ENCODE measurements at regions not wholly inside any gene's neighbourhood (a gene's known extent, or its start where the extent isn't known, plus 50 kb on each side); places are given as distances from the start of the nearest gene placed in this dataset.

DNA sequence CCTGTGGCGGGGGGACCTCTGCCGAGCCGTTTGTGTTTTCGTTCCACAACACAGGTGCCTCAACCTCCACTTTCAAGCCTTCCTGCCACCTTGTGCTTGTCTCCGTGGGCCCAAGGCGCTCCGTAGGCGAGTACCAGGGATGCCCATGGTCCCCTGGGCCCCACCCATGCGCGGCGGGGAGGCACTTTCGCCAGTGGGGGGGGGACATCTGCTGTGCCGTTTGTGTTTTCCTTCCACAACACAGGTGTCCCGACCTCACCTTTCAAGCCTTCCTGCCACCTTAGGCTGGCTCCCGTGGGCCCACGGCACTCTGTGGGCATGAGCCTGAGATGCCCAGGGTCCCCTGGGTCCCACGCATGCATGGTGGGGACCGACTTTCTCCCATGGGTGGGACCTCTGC is 335.9 kb downstream of the ALG10 start:
- H3K9me3 Mint-ChIP-seq (ENCODE audit: low read depth): no peaks in the 10 kb centered on the region
- H3K36me3 Mint-ChIP-seq (ENCODE audit: low read depth): no peaks in the 10 kb centered on the region
- no peak overlapping the region for H3K4me3 Mint-ChIP-seq
- CTCF ChIA-PET: no interaction called here
- POLR2A ChIA-PET: no interaction called here
- no peaks in the 10 kb centered on the region for H3K27me3 Mint-ChIP-seq
- H3K4me1 Mint-ChIP-seq: no peaks in the 10 kb centered on the region
- no peak for ATAC-seq
- no peak overlapping the region for H3K27ac Mint-ChIP-seq
- DNase-seq: no peak
- intact Hi-C loops (cut with DNase I, micrococcal nuclease): no loop called here

DNA sequence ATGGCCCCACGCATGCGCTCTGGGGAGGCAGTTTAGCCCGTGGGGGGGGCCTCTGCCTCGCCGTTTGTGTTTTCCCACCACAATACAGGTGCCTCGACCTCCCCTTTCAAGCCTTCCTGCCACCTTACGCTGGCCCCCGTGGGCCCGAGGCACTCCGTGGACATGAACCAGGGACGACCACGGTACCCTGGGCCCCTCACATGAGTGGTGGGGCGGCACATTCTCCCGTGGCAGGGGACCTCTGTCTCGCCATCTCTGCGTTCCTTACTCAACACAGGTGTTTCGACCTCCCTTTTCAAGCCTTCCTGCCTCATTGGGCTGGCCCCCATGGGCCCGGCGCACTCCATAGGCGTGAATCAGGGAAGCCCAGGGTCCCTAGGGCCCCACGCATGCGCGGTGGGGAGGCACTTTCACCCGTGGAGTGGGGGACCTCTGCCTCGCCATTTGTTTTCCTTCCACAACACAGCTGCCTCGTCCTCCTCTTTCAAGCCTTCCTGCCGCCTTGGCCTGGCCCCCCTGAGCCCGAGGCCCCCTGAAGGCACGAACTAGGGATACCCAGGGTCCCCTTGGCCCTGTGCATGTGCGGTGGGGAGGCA is 339.5 kb downstream of the ALG10 start:
- no peaks in the 10 kb centered on the region for H3K4me1 Mint-ChIP-seq
- H3K4me3 Mint-ChIP-seq: no peak overlapping the region
- H3K27me3 Mint-ChIP-seq: no peaks in the 10 kb centered on the region
- H3K9me3 Mint-ChIP-seq (ENCODE audit: low read depth): peaks cover 10% of the 10 kb centered on the region
- DNase-seq (no peak), ATAC-seq (no peak)
- no peaks in the 10 kb centered on the region for H3K36me3 Mint-ChIP-seq (ENCODE audit: low read depth)
- POLR2A ChIA-PET: no interaction called here
- CTCF ChIA-PET: no interaction called here
- H3K27ac Mint-ChIP-seq: no peak overlapping the region
- intact Hi-C loops (cut with DNase I, micrococcal nuclease): no loop called here

DNA sequence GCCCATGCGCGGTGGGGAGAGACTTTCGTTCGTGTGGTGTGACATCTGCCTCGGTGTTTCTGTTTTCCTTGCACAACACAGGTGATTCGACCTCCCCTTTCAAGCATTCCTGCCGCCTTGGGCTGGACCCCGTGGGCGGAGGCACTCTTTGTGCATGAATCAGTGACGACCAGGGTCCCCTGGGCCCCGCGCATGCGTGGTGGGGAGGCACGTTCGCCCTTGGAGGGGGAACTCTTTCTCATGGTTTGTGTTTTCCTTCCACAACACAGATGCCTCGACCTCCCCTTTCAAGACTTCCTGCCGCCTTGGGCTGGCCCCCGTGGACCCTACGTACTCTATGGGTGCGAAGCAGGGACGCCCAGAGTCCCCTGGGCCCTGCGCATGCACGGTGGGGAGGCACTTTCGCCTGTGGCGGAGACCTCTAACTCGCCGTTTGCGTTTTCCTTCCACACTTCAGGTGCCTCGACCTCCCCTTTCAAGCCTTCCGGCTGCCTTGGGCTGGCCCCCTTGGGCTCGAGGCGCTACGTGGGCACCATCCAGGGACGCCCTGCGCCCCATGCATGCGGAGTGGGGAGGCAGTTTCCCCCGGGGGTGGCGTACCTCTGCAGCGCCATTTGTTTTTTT is 340.9 kb downstream of the ALG10 start:
- no peak overlapping the region for H3K4me3 Mint-ChIP-seq
- intact Hi-C loops (cut with DNase I, micrococcal nuclease): no loop called here
- no peaks in the 10 kb centered on the region for H3K27me3 Mint-ChIP-seq
- ChIA-PET POLR2A (no interaction called here), CTCF (no interaction called here)
- H3K9me3 Mint-ChIP-seq (ENCODE audit: low read depth): peaks cover 10% of the 10 kb centered on the region
- no peak for ATAC-seq
- no peaks in the 10 kb centered on the region for H3K36me3 Mint-ChIP-seq (ENCODE audit: low read depth)
- DNase-seq: no peak
- no peaks in the 10 kb centered on the region for H3K4me1 Mint-ChIP-seq
- no peak overlapping the region for H3K27ac Mint-ChIP-seq

DNA sequence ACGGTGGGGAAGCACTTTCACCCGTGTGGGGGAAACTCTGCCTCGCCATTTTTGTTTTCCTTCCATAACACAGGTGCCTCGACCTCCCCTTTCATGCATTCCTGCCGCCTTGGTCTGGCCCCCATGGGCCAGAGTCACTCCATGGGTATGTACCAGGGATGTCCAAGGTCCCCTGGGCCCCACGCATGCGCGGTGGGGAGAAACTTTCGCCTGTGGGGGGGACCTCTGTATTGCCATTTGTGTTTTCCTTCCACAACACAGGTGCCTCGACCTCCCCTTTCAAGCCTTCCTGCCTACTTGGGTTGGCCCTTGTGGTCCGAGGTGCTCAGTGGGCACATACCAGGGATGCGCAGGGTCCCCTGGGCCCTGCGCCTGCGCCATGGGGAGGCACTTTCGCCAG is 345.8 kb downstream of the ALG10 start:
- Mint-ChIP-seq H3K9me3 (ENCODE audit: low read depth) (peaks cover 21% of the 10 kb centered on the region), H3K27me3 (no peaks in the 10 kb centered on the region), H3K36me3 (ENCODE audit: low read depth) (no peaks in the 10 kb centered on the region), H3K4me3 (no peak overlapping the region), H3K4me1 (no peaks in the 10 kb centered on the region), H3K27ac (no peak overlapping the region)
- ATAC-seq (no peak), DNase-seq (no peak)
- intact Hi-C loops (cut with DNase I, micrococcal nuclease): no loop called here
- POLR2A ChIA-PET: no interaction called here
- CTCF ChIA-PET: no interaction called here

DNA sequence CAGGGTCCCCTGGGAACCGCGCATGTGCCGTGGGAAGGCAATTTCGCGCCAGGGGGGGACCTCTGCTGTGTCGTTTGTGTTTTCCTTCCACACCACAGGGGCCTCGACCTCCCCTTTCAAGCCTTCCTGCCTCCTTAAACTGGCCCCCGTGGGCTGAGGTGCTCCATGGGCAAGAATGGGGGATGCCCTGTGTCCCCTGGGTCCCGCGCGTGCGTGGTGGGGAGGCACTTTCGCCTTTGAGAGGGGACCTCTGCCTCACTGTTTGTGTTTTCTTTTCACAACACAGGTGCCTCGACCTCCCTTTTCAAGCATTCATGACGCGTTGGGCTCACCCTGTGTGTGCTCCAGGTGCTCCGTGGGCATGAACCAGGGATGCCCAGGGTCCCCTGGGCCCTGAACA is 348.8 kb downstream of the ALG10 start:
- H3K27me3 Mint-ChIP-seq: no peaks in the 10 kb centered on the region
- POLR2A ChIA-PET: no interaction called here
- intact Hi-C loops (cut with DNase I, micrococcal nuclease): no loop called here
- H3K27ac Mint-ChIP-seq: no peak overlapping the region
- CTCF ChIA-PET: no interaction called here
- DNase-seq (no peak), ATAC-seq (no peak)
- H3K4me1 Mint-ChIP-seq: no peaks in the 10 kb centered on the region
- H3K4me3 Mint-ChIP-seq: no peak overlapping the region
- H3K36me3 Mint-ChIP-seq (ENCODE audit: low read depth): no peaks in the 10 kb centered on the region
- peaks cover 17% of the 10 kb centered on the region for H3K9me3 Mint-ChIP-seq (ENCODE audit: low read depth)

DNA sequence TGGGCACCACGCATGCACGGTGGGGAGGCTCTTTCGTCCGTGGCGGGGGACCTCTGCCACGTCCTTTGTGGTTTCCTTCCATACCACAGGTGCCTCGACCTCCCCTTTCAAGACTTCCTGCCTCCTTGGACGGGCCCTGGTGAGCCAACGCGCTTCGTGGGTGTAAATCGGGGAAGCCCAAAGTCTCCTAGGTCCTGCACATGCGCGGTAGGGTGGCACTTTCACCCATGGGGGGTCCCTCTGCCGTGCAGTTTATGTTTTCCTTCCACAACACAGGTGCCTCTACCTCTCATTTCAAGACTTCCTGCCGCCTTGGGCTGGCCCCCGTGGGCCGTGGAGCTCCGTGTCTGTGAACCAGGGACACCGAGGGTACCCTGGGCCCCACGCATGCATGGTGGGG is 349.7 kb downstream of the ALG10 start:
- intact Hi-C loops (cut with DNase I, micrococcal nuclease): no loop called here
- CTCF ChIA-PET: no interaction called here
- no peak for ATAC-seq
- Mint-ChIP-seq H3K9me3 (ENCODE audit: low read depth) (peaks cover 18% of the 10 kb centered on the region), H3K27me3 (no peaks in the 10 kb centered on the region), H3K27ac (no peak overlapping the region), H3K4me1 (no peaks in the 10 kb centered on the region), H3K36me3 (ENCODE audit: low read depth) (no peaks in the 10 kb centered on the region), H3K4me3 (no peak overlapping the region)
- DNase-seq: no peak
- POLR2A ChIA-PET: no interaction called here

DNA sequence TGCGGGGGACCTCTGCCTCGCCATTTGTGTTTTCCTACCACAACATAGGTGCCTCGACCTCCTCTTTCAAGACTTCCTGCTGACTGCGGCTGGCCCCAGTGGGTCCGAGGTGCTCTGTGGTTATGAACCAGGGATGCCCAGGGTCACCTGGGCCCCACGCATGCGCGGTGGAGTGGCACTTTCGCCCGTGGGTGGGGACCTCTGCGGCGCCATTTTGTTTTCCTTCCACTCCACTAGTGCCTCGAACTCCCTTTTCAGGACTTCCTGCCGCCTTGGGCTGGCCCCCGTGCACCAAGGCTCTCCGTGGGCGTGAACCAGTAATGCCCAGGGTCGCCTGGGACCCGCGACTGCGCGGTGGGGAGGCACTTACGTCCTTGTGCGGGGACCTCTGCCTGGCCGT is 351.6 kb downstream of the ALG10 start:
- H3K27ac Mint-ChIP-seq: no peak overlapping the region
- H3K36me3 Mint-ChIP-seq (ENCODE audit: low read depth): no peaks in the 10 kb centered on the region
- POLR2A ChIA-PET: no interaction called here
- H3K9me3 Mint-ChIP-seq (ENCODE audit: low read depth): peaks cover 23% of the 10 kb centered on the region
- H3K27me3 Mint-ChIP-seq: no peaks in the 10 kb centered on the region
- ATAC-seq: no peak
- intact Hi-C loops (cut with DNase I, micrococcal nuclease): no loop called here
- H3K4me1 Mint-ChIP-seq: no peaks in the 10 kb centered on the region
- no peak for DNase-seq
- CTCF ChIA-PET: no interaction called here
- no peak overlapping the region for H3K4me3 Mint-ChIP-seq

DNA sequence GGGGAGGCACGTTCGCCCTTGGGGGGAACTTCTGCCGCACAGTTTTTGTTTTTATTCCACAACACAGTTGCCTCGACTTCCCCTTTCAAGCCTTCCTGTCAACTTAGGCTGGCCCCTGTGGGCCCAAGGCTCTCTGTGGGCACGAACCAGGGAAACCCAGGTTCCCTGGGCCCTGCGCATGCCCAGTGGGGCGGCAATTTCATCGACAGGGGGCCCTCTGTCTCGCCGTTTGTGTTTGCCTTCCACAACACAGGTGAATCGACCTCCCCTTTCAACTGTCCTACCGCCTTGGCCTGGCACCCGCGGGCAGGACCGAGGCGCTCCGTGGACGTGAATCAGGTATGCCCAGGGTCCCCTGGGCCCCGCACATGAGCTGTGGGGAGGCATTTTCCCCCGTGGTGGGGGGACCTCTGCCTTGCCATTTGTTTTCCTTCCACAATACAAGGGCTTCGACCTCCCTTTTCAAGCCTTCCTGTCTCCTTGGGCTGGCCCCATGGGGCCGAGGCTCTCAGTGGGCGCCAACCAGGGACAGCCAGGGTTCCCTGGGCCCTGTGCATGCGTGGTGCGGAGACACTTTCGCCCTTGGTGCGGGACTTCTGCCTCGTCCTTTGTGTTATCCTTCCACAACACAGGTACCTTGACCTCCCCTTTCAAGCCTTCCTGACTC is 354.0 kb downstream of the ALG10 start:
- Mint-ChIP-seq H3K27me3 (no peaks in the 10 kb centered on the region), H3K36me3 (ENCODE audit: low read depth) (no peaks in the 10 kb centered on the region), H3K4me1 (no peaks in the 10 kb centered on the region), H3K9me3 (ENCODE audit: low read depth) (peaks cover 31% of the 10 kb centered on the region), H3K27ac (no peak overlapping the region), H3K4me3 (no peak overlapping the region)
- intact Hi-C loops (cut with DNase I, micrococcal nuclease): no loop called here
- ATAC-seq (no peak), DNase-seq (no peak)
- ChIA-PET CTCF (no interaction called here), POLR2A (no interaction called here)

DNA sequence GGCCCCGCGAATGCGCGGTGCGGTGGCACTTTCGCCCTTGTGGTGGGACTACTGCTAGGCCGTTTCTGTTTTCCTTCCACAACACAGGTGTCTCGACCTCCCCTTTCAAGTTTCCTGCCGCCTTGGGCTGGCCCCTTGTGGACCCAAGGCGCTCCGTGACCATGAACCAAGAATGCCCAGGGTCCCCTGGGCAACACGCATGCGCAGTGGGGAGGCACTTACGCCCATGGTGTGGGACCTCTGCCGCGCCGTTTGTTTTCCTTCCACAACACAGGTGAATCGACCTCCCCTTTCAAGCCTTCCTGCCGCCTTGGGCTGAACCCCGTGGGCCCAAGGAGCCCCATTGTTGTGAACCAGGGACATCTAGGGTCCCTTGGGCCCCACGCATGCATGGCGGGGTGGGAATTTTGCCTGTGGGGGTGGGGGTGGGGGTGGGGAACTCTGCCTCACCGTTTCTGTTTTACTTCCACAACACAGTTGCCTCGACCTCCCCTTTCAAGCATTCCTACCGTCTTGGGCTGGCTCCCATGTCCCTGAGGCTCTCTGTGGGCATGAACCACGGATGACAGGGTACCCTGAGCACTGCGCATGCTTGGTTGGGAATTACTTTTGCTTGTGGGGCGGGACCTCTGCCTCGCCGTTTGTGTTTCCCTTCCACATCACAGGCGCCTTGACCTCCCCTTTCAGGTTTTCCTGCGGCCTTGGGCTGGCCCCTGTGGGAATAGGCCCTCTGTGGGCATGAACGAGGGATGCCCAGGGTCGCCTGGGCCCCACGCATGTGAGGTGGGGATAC is 355.1 kb downstream of the ALG10 start:
- ChIA-PET CTCF (no interaction called here), POLR2A (no interaction called here)
- Mint-ChIP-seq H3K27me3 (no peaks in the 10 kb centered on the region), H3K27ac (no peak overlapping the region), H3K36me3 (ENCODE audit: low read depth) (no peaks in the 10 kb centered on the region), H3K4me3 (no peak overlapping the region), H3K9me3 (ENCODE audit: low read depth) (peaks cover 32% of the 10 kb centered on the region), H3K4me1 (no peaks in the 10 kb centered on the region)
- ATAC-seq (no peak), DNase-seq (no peak)
- intact Hi-C loops (cut with DNase I, micrococcal nuclease): no loop called here

DNA sequence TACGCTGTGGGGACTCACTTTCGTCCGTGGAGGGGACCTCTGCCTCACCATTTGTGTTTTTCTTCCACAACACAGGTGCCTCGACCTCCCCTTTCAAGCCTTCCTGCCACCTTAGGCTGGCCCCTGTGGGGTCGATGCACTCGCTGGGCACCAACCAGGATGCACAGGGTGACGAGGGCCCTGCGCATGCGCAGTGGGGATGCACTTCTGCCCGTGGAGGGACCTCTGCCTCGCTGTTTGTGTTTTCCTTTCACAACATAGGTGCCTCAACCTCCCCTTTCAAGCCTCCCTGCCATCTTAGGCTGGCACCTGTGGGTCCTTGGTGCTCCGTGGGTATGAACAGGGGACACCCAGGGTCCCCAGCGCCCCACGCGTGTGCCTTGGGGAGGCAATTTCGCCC is 356.8 kb downstream of the ALG10 start:
- intact Hi-C loops (cut with DNase I, micrococcal nuclease): no loop called here
- ChIA-PET POLR2A (no interaction called here), CTCF (no interaction called here)
- Mint-ChIP-seq H3K27me3 (no peaks in the 10 kb centered on the region), H3K4me1 (no peaks in the 10 kb centered on the region), H3K36me3 (ENCODE audit: low read depth) (no peaks in the 10 kb centered on the region), H3K9me3 (ENCODE audit: low read depth) (peaks cover 30% of the 10 kb centered on the region), H3K4me3 (no peak overlapping the region), H3K27ac (no peak overlapping the region)
- DNase-seq: no peak
- ATAC-seq: no peak

DNA sequence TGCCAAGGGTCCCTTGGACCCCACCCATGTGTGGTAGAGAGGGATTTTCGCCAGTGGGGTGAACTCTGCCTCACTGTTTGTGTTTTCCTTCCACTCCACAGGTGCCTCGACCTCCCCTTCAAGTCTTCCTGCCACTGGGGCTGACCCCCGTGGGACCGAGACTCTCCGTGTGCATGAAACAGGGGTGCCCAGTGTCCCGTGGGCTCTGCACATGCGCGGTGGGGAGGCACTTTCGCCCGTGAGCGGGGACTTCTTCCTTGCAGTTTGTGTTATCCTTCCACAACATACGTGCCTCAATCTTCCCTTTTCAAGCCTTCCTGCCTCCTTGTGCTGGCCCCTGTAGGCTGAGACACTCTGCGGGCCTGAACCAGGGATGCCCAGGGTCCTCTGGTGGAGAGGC is 362.4 kb downstream of the ALG10 start:
- no peak for DNase-seq
- no peak overlapping the region for H3K27ac Mint-ChIP-seq
- H3K4me3 Mint-ChIP-seq: no peak overlapping the region
- ChIA-PET POLR2A (no interaction called here), CTCF (no interaction called here)
- no peaks in the 10 kb centered on the region for H3K4me1 Mint-ChIP-seq
- no peaks in the 10 kb centered on the region for H3K36me3 Mint-ChIP-seq (ENCODE audit: low read depth)
- intact Hi-C loops (cut with DNase I, micrococcal nuclease): loop anchor here in 1 of 2 experiments (10.0 kb wide), 1 partner anchor 60 kb away; no protein-coding TSS in a partner anchor
- peaks cover 37% of the 10 kb centered on the region for H3K9me3 Mint-ChIP-seq (ENCODE audit: low read depth)
- H3K27me3 Mint-ChIP-seq: no peaks in the 10 kb centered on the region
- ATAC-seq: no peak

DNA sequence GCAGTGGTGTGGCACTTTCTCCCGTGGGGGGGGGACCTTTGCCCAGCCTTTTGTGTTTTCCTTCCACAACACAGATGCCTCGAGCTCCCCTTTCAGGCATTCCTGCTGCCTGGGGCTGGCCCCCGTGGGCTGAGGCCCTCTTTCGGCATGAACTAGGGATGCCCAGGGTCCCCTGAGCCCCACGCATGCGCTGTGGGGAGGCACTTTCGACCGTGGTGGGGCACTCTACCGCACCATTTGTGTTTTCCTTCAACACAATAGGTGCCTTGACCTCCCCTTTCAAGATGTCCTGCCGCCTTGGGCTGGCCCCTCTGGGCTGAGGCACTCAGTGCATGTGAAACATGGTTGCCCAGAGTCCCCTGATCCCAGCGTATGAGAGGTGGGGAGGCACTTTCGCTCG is 363.7 kb downstream of the ALG10 start:
- ATAC-seq: no peak
- H3K9me3 Mint-ChIP-seq (ENCODE audit: low read depth): peaks cover 28% of the 10 kb centered on the region
- no peaks in the 10 kb centered on the region for H3K36me3 Mint-ChIP-seq (ENCODE audit: low read depth)

More for the DNA sequence above, 363.7 kb downstream of the ALG10 start:
- no peak for DNase-seq
- Mint-ChIP-seq H3K4me3 (no peak overlapping the region), H3K27ac (no peak overlapping the region), H3K4me1 (no peaks in the 10 kb centered on the region), H3K27me3 (no peaks in the 10 kb centered on the region)
- intact Hi-C loops (cut with DNase I, micrococcal nuclease): loop anchor here in 1 of 2 experiments (10.0 kb wide), 1 partner anchor 59 kb away; no protein-coding TSS in a partner anchor
- ChIA-PET CTCF (no interaction called here), POLR2A (no interaction called here)
